Occipital lobe (tissue), 1 donor: ENCODE measurements at regions not wholly inside any gene's neighbourhood (a gene's known extent, or its start where the extent isn't known, plus 50 kb on each side); places are given as distances from the start of the nearest gene placed in this dataset.
"Not testable (repeated sequence)": the region's sequence is repeated elsewhere in the genome, so short reads cannot be mapped to it uniquely, and the experiment has no call there.

ENCODE experiments used
- DNase-seq: peaks from one replicate; lab custom pipeline; 2025; lab: John Stamatoyannopoulos, UW

DNA sequence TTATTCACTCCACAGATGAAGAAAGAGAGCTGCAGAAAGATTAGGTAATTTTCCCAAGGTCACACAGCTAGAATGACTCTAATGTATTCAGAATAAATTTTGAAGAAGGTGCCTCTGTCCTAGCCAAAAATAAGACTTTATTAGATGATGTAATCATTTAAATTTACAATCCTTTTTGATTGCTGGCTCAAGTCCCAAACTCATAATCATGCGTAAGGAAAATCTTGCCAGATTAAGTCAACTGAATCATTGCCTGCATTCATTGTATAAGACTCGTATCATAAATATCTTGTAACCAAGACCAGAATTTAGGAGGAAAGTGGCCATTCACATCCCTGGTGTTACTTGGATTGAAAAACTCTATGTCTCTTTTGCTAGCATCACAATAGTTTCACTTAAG, 53.1 kb upstream of the STK39 start:
- no peak for DNase-seq

DNA sequence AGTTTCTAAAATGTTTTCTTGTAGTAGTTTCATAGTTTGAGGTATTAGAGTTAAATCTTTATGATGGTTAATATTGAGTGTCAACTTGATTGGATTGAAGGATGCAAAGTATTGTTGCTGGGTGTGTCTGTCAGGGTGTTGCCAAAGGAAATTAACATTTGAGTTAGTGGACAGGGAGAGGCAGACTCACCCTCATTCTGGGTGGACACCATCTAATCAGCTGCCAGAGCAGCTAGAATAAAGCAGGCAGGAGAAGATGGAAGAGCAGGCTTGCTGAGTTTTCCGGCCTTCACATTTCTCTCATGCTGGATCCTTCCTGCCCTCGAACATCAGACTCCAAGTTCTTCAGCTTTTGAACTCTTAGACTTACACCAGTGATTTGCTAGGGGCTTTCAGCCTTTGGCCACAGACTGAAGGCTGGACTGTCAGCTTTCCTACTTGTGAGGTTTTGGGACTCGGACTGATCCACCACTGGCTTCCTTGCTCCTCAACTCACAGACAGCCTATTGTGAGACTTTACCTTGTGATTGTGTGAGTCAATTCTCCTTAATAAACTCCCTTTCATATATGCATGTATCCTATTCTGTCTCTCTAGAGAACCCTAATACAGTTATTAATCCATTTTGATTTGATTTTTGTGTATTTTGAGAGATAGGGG, 56.8 kb upstream of the STK39 start:
- DNase-seq: no peak

DNA sequence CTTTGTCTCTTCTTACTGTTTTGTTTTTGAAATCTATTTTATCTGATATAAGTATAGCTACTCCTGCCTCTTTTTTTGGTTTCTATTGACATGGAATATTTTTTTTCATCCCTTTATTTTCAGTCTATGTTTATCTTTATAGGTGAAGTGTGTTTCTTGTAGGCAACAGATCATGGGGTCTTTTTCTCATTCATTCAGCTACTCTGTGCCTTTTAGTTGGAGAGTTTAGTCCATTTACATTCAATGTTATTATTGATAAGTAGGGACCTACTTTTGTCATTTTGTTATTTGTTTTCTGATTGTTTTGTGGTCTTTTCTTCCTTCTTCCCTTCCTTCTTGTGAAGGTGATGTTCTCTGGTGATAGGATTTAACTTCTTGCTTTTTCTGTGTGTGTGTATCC, 60.0 kb upstream of the STK39 start:
- DNase-seq: no peak

DNA sequence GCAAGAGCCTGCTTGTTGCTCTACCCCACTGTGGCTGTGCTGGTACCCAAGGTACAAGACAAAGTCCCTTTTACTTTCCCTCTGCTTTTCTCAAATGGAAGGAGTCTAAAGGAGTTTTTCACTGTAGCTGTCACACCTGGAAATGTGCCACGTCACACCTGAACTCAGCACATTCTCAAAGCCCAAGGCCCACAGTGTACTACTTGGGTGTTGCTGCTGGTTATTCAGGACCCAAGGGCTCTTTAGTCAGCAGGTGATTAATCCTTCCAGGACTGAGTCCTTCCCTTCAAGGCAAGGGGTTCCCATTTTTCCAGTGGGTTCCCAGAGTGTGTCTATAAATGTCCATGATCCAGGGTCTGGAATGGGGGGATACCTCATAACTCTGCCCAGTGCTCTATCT, 63.2 kb upstream of the STK39 start:
- no peak for DNase-seq

DNA sequence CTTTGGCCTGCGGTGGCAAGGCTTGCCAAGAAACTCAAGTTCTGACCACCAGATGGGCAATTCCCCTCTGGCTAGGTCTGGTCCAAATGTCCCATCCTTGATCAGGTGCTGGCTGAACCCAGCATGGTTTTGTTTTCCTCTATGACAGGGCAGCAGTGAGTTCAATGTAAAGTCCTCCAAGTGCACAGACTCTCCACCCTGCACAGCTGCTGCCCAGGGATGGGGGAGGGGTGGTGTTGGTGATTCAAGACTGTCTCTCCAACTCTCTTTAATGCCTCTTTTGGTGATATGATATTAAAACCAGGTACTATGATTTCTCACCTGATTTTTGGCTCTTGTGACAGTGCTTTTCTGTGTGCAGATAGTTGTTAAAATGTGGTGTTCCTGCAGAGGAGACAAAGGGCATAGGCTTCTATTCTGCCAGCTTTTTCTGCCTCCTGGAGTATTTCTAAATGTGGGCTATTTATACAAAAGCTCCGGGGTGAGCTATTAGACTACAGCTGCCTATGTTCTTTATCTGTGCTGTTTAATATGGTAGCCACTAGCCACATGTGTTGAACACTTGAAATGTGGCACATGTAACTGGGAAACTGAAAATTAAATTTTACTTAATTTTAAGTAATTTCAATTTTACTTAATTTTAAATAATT, 64.0 kb upstream of the STK39 start:
- no peak for DNase-seq

DNA sequence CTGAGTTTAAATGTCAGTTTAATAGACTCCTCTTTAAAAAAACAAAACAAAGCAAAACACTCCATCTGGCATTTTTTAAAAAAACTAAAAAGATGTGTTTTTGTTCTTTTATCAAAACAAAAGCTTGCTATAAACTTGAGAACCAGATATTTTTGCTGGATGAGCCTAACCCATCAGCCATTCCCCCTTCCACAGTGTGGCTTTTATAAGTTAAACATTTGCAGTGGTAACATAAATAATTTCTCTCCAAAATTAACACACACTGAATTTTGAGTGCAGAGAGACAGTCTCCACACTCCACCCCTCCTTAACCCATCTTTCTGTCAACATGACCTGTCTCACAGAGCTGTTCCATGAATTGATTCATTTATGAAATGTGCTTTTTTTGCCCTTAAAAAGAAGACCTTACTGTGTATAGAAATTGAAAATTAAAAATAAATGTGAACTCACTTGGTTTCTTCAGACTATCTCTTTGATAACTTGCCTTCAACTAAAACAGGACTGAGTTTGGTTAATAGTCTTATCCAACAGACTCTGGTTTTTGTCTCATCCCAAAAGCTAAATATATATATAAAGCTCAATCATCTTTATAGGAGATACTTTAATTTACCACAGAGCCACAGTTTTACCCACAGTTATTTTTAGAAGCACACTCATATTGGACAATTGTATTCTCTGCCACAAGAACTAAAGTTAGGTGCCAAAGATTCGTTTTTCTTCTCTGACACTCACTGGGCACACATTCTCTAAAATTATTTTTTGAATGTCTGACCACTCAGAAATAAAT, 64.8 kb upstream of the STK39 start:
- no peak for DNase-seq

DNA sequence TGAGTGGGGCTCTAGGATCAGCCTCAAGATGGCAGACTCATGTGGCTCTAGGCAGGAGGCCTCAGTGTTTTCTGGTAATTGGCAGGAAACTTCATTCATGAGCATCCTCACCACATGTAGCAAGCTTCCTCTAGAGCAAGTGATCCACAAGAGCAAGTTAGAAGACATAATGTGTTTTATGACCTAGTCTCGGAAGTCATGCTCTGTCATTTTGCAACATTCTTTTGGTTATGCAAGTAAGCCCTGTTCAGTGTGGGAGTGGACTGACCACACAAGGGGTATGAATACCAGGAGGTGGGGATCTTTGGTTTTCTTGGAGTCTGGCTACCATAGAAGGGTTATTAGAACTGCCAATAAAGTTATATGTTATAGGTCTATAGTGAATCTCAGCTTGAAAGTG, 66.8 kb upstream of the STK39 start:
- no peak for DNase-seq

DNA sequence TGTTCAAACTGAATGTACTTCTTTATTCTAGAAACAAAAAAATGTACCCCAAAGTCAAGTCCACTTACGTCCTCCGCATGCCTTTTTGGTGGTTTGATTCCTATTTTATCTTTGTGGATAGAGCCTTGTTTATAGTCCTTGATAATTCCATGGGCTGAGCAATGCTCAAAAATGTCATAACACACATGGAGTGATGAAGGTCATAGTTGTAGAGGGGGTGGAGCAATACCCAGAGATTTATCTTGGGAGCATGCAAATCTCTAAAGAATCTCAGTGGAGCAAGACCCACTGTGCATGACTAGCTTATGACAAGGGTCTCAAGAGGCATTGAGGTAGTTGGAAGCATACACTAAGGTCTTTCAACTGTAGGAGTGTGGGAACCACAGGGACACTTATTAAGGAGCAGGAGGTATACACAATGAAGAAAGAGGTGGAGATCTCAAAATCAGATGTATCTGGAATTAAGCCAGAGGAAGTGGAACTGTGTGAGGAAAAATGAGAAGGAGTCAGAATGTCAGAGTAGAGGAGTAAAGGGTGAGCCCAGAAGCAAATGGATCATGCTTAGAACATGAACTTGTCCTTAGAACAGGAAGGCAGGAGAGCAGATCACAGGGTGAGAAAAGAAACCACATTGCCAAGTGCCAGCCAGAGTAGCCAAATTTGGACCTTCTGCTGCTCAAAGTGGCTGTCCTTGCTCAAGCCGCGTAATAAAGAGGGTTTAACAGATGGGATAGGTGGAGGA, 68.1 kb upstream of the STK39 start:
- DNase-seq: no peak

DNA sequence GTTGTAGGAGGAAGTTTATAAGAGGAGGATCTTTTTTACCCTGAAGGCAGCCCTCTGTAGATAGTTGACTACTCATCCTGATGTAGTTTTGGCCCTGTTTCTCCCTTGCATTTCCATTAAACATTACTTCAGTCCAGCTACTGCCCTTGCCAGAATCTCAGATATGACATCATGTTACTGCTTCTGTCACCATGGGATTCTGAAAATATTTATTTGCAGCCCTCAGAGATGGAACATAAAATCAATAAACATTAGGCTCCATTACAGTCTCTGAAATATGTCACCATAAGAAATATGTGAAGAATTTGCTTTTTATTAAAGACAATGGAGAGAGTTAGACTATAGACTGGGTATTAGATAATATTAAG, 68.7 kb upstream of the STK39 start:
- no peak for DNase-seq

DNA sequence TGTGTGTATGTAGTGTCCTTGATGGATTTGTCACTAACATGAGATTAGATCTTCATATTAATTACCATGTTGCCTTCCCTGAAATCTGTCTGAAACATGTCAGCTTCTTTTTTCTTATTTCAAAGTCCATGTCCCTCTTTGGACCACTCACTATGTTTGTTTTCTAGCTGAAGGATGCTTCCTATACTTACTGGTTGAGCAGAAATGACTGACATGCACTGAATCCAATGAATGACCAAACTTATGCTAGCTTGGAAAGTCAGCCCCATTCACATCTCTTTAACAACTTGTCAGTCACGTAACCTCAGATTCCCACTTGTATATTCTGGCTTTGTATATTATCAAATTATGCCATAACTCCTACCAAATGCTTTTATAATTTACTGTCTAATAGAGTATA, 69.9 kb upstream of the STK39 start:
- no peak for DNase-seq

DNA sequence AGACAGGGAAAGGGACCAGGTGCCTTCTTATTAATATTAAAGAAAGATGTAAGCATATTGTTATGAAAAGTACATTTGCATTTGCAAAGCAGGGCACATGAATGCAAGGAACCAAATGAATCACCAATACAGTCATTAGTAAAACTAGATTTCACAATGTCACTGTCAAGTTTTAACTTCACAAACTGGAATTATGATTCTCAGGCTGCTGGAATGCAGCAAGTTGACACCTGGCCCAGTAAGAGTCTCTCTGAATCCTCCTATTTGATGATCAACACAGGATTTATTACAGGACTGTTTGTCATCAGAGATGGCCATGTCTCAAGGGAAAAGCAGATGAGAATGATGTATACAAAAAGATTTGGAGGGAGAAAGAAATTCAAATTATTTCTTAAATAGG, 72.9 kb upstream of the STK39 start:
- DNase-seq: no peak

DNA sequence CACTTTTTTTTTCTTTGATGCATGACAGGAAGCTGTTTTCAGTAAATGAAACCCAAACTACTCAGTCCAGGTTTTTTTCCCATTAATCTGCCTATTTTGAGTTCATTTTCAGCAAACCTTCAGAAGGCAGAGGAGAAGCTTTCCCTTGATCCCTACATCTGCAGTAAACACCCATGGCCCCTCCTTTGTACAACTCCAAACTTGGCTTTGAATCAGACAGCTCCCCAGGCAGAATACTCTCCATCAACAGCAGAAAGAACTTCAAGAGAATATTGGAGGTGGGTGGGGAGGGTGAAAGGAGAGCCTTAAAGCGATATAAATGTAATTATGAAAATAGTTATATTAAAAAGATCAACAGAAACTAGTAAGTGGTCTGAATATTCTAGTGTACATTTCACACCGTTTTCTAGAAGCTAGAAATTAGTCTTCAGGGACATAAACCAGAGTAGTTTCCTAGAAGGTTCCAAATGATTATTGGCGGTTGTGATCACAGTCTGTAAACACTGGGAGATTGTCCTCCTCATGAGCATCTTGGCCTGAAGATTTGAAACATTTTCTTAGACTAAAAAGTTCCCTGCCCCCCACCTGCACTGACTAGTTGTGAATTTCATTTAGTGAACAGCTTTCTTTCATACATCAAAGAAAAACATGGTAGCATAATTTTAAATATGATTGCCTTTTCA, 75.1 kb upstream of the STK39 start:
- no peak for DNase-seq

DNA sequence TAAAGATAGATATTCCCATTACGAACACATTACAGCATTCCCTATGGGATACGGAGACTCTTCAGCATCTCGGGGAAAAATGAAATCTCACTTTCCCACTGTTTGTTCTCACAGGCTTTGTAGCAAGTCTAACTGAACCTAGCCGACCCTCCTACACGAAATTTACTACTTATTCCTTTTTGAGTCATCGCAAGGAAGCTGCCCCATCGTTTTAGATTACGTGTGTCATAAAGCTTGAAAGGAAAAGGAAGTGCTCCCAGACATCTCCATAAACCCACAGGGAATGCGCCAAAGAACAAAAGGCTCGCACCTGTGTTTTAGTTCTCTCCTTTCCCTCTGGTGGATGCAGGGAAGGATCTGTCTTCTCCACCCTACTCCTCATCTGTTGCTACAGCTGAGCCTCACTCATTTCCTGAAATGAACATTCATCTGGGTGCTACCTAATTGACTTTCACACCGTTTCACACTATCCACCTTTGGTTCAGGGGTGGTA, 76.2 kb upstream of the STK39 start:
- DNase-seq: no peak

DNA sequence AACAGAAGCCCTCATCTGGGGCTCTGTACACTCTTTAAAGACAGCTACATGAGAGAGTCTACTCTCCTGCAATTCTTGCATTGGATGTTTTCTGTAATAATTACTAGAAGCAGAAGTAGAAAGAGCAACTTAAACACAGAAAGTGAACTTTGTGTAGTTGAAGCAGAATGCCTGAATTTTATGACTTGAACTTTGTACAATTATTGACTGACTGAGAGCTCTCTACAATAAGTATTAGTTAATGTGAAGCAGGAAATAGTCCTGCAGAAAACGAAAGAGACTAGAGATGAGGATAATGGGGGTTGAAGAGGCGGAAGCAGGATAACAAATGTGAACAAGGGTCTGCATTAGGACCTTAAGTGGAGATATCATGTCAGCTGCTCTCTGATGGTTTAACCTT, 79.2 kb upstream of the STK39 start:
- DNase-seq: no peak

DNA sequence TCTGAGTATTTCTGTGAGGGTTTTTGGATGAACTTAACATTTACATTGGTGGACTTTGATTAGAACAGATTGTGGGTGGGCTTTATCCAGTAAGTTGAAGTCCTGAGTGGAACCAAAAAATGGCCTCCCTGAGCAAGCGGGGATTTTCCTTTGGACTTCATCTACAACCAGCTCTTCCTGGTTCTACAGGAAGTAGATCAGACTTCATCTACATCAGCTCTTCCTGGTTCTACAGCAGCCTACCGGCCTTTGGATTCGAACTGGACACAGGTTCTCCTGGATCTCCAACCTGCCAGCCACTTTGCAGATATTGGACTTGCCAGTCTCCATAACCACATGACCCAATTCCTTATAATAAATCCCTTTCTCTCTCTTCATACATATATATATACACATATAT, 79.9 kb upstream of the STK39 start:
- no peak for DNase-seq

DNA sequence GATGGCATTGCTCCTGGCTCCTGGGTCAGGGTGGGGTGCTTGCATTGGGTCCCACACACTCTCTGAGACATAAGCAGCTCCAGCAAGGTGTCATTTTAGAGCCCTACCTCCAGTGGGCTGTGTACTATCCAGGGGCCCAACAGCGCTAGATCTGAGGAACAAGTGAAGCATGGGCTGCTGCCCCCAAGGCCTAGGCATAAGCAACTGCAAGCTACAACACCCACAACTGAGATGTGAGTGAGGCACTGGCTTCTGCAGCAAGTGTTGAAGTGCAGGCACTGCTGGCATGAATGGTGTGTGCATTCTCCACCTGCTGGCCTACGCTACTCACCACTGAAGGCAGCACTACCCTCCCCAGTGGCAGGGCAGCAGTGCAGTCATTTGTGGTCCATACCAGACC, 81.0 kb upstream of the STK39 start:
- DNase-seq: no peak

DNA sequence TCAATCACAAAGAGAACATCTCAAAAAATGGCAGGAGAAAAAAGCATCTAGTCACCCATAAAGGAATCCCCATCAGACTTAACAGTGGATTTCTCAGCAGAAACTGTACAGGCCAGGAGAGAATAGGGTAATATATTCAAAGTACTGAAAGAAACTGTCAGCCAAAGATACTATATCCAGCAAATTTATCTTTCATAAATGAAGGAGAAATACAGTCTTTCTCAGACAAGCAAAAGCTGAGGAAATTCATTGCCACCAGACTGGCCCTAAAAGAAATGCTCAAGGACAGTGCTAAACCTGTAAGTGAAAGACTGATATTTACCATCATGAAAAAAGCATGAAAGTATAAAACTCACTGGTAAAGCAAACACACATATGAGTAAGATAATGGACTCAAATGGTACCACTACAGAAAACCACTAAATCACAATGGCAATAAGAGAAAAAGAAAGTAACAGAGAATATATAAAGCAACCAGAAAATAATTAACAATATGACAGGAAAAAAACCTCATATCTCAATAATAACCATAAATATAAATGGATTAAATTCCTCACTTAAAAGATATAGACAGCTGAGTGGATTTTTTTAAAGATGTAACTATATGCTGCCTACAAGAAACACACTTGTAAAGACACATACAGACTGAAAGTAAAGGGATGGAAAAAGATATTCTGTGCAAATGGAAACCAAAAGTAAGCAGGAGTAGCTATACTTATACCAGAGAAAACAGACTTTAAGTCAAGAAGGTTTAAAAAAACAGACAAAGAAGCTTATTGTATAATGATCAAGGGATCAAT, 83.4 kb upstream of the STK39 start:
- DNase-seq: no peak

DNA sequence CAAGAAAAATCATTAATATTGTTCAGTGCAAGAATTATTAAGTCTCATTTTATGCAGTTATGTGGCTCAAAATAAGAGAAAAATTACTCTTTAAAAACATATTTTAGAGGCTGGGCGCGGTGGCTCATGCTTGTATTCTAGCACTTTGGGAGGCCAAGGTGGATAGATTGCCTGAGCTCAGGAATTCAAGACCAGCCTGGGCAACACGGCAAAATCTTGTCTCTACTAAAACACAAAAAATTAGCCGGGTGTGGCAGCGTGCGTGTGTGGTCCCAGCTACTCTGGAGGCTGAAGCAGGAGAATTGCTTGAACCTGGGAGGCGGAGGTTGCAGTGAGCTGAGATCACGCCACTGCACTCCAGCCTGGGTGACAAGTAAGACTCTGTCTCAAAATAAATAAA, 87.9 kb upstream of the STK39 start:
- not testable (repeated sequence) for DNase-seq

DNA sequence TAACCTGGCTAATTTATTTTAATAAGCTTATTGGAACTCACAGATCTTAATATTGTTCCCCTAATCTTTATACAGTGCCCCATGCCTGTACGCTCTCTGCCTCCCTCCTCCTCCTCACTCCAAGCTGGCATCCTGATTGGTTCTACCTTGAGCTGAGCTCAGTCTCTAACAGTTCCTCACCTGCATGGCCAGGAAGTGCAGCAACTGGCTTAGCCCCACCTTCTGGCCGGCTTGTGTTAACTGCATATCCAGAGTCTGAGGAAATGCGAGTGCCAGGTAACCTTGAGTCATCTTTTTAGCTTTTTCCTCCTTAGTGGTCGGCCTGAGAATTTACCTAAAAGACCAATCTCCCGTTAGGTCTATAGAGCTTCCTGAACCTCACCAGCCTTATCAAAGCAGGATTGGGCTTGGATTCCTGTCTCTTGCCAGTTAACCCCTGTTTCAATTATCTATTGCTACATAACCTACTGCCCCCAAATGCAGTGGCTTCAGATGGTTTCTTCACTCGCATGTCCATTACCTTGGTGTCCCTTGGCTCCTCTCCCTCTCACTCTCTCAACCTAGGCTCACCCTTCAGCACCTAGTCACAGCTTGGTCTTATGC, 89.5 kb upstream of the STK39 start:
- DNase-seq: no peak

DNA sequence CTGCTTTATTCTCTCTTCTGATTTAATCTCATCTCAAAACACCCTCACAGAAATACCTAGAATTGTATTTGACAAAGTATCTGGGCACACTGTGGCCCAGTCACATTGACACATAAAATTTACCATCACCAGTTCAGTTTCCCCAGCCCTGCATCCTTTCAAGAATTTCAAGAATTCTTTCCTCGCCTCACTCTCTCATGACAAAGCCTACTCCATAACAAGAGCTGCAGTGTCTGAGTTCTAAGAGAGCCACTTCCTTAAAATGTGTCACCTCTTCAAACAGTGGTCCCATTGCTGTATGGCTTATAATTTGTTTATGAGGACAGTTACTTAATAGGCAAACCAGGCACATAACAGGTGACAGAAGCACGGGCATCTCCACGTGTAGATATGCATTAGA, 90.9 kb upstream of the STK39 start:
- DNase-seq: no peak
